D721Med (cell line): ENCODE measurements at regions not wholly inside any gene's neighbourhood (a gene's known extent, or its start where the extent isn't known, plus 50 kb on each side); places are given as distances from the start of the nearest gene placed in this dataset.

Source experiments
- DNase-seq: peaks from one replicate; pipeline ENCODE4 v3.0.0; 2011; ENCODE audit warnings: low spot score; ENCODE audit not compliant: insufficient read length
- FAIRE-seq: peaks from 2 replicates; lab custom pipeline; 2011; peaks lifted over from hg19 to GRCh38; lab: Jason Lieb, UNC
- TF ChIP-seq, protein P1 (sequence below): IDR thresholded peaks from 2 replicates; pipeline ENCODE4 v1.5.1; 2012; ENCODE audit warnings: mild to moderate bottlenecking, control low read depth; ENCODE audit not compliant: insufficient read depth; ENCODE audit errors: missing control alignments

DNA sequence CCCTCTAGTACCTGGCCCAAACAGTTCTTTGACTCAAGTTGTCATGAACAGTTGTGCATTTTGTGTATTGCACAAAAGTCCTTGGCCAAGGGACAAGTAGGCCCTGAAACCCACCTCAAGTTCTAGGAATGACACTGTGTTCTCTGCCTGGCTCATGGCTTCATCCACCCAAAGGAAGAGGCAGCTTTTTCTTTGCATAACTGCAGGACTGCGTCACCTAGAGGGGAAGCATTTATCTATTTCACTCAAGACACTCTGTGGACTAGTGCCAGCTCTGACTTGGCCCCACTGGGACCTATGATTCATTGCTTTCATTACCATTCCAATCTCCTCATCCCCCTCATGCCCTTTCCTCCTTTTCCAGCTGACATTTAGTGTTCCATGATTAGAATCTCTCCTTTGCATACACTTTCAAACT is 119.3 kb upstream of the SIX2 start:
- DNase-seq: no peak
- no peak for FAIRE-seq
- TF ChIP-seq, protein P1, sequence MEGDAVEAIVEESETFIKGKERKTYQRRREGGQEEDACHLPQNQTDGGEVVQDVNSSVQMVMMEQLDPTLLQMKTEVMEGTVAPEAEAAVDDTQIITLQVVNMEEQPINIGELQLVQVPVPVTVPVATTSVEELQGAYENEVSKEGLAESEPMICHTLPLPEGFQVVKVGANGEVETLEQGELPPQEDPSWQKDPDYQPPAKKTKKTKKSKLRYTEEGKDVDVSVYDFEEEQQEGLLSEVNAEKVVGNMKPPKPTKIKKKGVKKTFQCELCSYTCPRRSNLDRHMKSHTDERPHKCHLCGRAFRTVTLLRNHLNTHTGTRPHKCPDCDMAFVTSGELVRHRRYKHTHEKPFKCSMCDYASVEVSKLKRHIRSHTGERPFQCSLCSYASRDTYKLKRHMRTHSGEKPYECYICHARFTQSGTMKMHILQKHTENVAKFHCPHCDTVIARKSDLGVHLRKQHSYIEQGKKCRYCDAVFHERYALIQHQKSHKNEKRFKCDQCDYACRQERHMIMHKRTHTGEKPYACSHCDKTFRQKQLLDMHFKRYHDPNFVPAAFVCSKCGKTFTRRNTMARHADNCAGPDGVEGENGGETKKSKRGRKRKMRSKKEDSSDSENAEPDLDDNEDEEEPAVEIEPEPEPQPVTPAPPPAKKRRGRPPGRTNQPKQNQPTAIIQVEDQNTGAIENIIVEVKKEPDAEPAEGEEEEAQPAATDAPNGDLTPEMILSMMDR: no peak

DNA sequence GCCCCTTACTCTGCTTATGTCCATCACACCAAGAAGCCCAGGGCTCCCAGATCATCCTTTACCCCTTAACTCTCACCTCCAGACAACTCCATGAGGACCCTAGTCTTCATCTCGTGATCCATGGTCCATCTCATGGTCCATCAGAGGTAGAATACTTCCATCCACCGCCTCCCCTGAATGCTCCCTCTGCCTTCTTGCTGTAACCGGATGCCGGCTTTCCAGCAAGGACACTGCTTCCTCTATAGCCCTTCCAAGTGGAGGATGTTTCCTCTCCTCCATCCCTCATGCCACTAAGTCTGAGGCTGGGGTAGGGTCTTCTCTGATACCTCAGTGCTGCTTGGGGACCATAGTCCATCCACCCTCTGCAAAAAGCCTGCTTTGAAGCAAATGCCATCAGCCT is 118.6 kb upstream of the SIX2 start:
- no peak for FAIRE-seq
- TF ChIP-seq, protein P1: no peak
- no peak for DNase-seq

DNA sequence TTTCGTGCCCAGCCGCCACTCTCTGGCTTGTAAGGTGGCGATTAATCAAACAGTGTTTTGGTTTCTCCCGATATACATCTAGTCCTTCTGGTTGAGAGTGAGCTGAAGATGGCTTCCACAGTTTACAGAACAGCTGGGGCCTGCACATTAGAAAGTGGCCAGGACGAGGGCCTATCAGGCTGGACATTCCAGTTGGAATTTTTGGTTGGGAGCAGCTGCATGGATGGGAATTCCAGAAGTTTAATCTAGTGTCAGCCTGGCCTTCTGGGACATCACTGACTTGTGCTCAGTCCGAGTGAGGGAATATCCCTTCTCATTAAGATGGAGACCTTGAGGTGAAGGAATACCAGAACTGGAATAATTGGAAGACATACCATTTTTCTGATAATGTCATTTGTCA is 118.1 kb upstream of the SIX2 start:
- DNase-seq: no peak
- TF ChIP-seq, protein P1: no peak
- no peak for FAIRE-seq

DNA sequence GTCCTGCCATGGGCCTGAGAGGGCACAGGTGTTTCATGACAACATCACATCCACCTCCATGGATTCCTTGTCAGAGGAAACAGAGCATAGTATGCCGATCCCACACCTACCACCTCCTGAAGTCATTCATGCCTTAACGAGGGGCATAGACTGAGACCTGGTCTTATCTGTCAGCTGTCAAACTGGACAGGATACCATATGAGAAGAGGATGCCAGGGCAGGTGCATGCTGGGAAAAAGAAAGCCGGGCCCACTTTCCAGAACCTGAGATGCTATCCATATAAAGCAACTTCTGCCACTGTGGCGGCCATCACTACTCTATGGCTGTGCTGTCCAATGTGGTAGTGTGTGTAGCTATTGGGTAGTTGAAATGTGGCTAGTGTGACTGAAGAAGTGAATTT is 116.0 kb upstream of the SIX2 start:
- no peak for FAIRE-seq
- TF ChIP-seq, protein P1: no peak
- no peak for DNase-seq

DNA sequence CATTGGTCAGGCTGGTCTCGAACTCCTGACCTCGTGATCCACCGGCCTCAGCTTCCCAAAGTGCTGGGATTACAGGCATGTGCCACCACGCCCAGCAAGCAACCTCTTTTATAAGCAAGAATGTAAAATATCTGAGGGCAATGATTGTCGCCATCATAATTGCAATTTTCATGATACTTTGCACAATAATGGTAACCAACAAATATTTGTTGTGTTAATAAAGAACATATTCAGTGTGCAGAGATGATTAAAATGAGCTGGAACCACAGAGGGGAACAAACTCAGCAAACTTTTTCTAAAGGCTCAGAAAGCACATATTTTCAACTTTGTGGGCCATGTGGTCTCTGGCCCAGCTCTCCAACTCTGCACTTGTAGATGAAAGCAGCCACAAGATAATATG is 115.2 kb upstream of the SIX2 start:
- TF ChIP-seq, protein P1: no peak
- FAIRE-seq (no peak), DNase-seq (no peak)

DNA sequence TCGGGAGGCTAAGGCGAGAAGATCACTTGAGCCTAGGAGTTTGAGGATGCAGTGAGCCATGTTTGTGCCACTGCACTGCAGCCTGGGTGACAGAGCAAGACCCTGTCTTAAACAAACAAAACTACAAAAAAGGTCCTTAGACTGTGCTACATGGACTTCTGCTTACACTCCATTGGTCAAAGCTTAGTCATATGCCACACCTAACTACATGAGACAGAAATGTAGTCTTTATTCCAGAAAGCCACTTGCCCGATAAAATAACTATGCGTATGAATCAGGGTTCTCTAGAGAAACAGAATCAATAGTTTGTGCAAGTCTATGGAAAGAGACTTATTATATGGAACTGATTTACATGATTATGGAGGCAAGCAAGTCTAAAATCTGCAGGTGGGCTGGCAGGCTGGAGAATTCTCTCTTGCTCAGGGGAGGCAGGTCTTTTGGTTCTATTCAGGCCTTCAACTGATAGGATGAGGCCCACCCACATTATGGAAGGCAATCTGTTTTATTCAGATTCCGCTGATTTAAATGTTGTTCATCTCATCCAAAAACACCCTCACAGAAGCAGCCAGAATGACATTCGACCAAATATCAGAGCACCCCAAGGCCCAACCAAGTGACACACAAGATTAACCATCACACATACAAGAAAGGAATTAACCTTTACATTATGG is 114.4 kb upstream of the SIX2 start:
- DNase-seq (no peak), FAIRE-seq (no peak)
- TF ChIP-seq, protein P1: no peak

DNA sequence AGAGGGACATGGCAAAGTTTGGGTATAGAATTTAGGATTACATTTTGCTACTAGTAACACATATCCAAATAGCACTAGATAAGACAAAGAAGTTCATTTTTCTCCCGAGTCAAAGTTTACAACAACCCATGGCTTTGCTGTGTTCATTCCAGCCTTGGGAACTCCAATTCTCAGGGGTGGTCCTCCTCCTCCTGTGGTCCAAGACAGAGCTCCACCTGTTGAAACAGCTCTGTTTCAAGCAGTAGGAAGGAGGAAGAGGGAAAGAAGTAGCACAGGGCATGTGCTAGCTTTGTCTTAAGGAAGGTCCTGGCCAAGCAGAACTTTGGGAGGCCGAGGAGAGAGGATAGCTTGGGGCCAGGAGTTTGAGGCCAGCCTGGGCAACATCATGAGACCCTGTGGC is 113.8 kb upstream of the SIX2 start:
- no peak for FAIRE-seq
- no peak for DNase-seq
- TF ChIP-seq, protein P1: no peak
